Kasumi-1 (cell line): ENCODE measurements at regions not wholly inside any gene's neighbourhood (a gene's known extent, or its start where the extent isn't known, plus 50 kb on each side); places are given as distances from the start of the nearest gene placed in this dataset.
"Not testable (repeated sequence)": the region's sequence is repeated elsewhere in the genome, so short reads cannot be mapped to it uniquely, and the experiment has no call there.

Experiments
- DNase-seq, 2 experiments: peaks; one replicate each; lab custom pipeline; 2025; lab: John Stamatoyannopoulos, UW

DNA sequence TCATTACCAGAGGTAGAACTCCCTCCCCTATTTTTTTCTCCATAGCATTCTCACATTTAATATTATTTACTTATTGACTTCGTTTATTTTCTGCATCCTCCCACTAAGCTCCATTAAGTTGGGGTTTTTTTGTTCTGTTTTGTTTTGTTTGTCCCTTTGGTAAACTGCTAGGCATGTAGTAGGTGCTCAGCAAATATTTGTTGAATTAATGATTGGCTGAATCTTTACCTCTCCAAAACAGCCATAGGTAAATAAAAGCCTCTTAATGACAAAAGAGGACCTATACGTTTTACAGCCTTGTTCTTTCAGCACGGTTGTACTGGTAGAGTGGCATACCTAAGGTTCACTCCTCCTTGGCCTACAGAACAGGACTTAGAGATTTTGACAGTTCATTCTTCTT is 52.0 kb downstream of the PRORP start:
- DNase-seq: no peak

DNA sequence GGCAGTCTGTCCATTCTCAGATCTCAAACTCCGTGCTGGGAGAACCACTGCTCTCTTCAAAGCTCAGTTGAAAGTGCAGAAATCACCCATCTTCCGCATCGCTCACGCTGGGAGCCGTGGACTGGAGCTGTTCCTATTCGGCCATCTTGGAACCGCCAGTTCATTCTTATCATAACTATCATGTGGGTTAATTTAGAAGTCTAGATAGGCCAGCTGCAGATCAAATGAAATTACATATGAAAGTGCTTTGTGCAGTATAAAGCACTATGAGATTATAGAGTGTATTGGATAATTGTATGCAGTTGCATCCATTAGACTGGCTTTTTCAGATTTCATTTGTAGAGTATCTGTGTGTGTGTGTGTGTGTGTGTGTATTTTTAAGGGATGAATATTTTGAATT is 57.8 kb downstream of the PRORP start:
- no peak for DNase-seq

DNA sequence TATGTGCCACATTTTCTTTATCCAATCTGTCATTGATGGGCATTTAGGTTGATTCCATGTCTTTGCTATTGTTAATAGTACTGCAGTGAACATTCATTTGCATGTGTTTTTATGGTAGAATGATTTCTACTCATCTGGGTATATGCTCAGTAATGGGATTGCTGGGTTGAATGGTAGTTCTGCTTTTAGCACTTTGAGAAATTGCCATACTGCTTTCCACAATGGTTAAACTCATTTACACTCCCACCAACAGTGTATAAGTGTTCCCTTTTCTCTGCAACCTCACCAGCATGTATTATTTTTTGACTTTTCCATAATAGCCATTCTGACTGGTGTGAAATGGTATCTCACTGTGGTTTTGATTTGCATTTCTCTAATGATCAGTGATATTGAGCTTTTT is 62.5 kb downstream of the PRORP start:
- DNase-seq: not testable (repeated sequence)

DNA sequence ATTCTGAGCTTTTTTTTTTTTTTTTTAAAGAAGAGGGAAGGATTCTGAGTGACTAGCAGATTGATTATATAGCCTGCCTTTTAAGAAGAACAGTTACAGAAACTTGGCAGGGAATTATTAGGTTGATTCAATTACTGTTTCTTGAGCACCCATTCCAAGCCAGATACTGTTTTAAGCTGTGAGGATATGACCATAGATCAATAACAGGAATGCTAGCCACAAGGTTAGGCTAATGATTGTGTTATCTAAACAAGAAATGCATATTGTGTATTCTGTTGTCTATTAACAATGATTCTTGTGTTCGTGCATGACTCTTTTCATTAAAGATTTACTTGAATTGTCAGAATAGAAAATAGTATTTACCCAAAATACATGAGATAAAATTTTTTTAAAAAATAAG is 67.1 kb downstream of the PRORP start:
- no peak for DNase-seq

DNA sequence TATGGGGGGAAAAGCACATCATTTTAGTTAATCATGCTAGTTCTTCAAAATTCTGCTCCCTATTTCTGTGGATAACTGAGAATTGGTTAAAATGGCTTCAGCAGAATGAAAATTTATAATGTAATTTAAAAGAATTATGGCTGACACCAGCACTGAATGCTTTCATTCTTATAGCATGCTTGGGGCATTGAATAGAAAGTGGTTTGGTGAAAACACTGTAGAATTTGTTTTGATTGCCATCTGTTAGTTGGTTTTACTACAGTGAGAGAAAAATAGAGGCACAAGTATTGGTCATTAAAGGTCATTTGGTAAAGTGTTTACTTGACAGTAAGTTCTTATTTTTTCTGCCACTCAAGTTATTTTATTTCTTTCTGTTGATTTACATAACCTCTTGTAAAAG is 70.8 kb downstream of the PRORP start:
- DNase-seq: no peak

DNA sequence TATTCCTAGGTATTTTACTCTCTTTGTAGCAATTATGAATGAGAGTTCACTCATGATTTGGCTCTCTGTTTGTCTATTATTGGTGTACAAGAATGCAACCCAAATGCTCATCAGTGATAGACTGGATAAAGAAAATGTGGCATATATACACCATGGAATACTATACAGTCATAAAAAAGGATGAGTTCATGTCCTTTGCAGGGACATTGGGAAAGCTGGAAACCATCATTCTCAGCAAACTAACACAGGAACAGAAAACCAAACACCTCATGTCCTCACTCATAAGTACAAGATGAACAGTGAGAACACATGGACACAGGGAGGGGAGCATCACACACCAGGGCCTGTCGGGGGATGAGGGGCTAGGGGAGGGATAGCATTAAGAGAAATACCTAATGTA is 71.8 kb downstream of the PRORP start:
- not testable (repeated sequence) for DNase-seq

DNA sequence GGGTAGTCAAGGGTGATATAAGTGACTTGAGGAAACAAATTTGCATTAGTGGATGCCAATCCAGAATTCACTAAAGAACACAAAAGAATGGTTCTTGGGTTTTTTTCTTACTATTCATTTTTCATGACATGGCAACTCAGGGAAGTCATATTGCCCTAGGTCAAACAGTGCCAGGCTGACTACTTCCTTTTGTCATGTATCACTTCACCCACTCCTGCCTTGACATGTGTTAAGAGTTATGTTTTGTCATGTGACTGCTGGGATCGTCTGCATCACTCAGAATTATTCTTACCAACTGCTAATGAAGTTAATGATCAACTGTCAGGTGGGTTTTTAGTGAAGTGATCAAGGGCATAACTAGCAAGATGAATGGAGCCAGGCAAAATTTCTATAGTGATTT is 74.2 kb downstream of the PRORP start:
- DNase-seq: no peak

DNA sequence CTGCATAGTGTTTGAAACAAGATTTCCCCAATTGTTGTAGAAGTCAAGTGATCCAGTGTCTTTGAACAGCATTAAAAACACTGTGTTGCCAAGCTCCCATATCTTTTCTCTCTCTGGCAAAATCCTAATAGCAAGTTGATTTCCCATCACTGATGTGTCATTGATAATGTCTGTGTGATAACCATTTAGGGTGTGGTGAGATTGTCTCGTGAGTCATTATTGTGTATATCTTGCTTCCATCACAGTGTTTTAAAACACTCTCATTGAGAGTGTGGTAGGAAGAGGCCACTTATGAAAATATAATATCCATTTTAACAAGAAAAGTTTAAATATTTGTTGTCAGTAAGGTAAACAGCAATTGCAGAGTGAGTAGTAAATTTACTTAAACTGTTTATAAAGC is 74.7 kb downstream of the PRORP start:
- DNase-seq: no peak

DNA sequence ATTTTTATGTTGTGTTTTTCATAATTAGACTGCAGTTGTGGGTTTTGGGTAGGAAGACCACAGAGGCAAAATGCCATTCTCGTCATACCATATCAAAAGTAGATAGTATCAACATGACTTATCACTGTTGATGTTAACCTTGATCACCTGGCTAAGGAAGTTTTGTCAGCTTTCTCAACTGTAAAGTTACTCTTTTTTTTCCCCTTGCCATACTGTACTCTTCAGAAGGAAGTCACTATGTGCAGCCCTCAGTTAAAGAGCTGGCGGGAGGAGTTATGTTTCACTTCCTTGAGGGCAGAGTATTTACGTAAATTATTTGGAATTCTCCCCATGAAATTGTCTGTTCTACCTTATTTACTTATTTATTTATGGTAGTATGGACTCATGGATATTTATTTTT is 78.7 kb downstream of the PRORP start:
- peak in 1 of 2 experiments; percentile 5 for DNase-seq

DNA sequence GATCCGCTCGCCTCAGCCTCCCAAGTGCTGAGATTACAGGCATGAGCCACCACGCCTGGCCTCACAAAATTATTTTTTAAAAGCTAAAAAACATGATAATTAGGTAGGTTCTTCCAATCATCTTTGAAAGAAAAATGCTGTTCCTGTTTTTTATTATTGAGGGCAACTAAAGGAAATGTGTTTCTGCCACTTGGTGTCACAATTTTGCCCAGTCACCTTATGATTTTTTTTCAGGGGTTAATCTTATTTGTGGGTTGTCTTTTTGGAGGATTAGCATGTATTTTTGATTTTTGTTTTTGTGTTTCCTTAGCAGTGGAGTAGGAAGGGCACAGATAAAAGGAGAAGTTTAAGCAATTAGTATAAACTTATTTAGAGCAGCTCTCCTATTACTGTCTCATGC is 79.8 kb downstream of the PRORP start:
- peak; percentile 22 to 67 for DNase-seq

DNA sequence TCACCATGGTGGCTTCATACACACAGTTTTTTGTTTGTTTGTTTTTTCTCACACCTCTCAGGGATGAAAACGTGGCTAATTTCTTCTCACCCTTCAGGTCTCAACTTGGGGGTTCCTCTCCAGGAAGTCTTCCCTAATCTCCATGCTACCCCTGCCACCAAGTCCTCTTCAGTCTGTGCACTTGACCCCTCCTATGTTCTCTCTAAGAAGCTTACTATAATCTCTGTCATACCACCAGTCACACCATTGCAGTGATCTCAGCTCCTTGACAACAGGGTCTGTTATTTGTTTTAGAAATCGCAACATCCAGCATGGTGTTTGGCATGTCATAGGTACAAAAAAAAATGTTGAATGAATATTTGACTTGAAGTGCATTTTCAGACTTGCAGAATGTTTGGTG is 83.4 kb downstream of the PRORP start:
- no peak for DNase-seq

DNA sequence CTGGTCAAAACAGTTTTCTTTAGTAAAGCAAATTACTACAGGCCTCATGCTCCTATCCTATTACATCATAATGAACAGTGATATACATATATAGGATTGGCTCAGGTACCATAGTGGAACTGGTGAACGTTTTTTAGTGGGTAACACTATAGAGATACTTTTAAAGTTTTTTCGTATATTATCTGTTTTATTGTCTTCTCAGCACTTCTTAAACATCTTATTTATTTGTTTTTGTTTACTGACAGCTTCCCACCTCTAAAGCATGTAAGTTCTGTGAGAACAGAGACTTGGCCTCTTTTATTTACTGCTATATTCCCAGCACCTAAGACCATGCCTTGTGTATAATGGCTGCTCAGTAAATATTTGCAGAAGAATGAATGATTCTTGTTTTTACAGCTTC is 81.1 kb upstream of the PSMA6 start:
- no peak for DNase-seq

DNA sequence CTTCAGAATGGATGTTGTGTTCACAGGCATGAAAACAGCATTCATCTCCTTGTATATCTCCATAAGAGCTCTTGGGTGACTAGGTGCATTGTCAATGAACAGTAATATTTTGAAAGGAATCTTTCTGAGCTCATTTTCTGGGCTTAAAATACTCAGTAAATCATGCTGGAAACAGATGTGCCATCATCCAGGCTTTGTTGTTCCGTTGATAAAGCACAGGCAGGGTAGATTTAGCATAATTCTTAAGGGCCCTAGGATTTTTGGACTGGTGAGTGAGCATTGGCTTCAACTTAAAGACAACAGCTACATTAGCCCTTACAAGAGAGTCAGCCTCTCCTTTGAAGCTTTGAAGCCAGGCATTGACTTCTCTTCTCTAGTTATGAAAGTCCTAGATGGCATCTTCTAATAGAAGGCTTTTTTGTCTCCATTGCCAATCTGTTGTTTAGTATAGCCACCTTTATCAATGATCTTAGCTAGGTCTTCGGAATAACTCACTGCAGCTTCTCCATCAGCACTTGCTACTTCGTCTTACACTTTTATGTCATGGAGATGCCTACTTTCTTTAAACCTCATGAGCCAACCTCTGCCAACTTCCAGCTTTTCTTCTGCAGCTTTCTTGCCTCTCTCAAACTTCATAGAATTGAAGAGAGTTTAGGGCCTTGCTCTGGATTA is 79.6 kb upstream of the PSMA6 start:
- DNase-seq: no peak

DNA sequence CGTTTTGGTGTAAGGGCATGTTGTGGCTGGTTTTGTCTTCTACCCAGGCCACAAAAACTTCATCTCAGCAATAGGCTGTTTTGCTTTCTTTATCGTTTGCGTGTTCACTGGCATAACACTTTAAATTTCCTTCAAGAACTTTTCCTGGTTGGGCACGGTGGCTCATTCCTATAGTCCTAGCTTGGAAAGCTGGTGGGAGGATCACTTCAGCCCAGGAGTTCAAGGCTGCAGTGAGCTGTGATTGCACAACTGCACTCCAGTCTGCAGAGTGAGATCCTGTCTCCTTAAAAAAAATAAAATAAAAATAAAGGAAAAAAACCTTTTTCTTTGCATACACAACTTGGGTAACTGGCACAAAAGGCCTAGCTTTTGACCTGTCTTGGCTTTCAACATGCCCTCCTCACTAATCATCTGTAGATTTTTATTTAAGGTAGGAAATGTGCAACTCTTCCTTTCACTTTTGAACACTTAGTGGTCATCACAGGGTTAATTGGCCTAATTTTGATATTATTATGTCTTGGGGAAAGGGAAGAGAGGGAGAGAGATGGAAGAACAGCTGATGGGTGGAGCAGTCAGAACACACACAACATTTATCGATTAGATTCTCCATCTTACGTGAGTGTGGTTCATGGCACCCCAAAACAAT is 78.9 kb upstream of the PSMA6 start:
- no peak for DNase-seq

DNA sequence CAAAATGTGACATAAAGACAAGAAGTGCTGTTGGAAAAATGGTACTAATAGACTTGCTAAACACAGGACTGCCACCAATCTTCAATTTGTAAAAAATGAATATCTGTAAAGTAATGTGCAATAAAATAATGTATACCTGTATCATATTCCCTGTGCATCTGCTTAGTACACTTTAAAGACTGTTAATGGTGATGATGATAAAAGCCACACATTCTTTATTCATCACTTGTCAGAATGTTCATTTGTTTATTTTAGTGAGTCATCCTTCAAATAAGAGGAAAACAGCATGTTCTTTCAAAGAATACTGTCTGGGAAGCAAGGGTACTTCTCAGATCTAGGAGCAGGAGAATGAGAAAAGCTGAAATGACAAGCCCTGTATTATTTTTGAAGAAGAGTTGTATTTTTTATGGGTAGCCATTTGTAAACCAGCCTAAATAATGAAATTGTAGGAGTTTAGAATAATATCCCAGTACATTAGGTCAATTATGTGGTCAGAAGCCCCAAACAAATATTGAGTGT is 78.3 kb upstream of the PSMA6 start:
- no peak for DNase-seq

DNA sequence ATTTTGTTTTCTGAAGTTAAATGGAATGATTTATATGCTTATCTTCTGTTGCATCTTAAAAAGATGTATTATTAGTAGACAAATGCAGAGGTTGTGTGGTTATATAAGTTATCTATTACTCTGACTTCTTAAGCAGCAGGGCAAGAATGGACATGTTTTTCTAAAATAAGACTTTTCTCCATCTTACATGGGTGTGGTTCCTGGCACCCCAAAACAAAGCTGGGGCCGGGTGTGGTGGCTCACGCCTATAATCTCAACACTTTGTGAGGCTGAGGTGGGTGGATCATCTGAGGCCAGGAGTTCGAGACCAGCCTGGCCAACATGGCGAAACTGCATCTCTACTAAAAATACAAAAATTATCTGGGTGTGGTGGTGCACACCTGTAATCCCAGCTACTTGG is 77.8 kb upstream of the PSMA6 start:
- not testable (repeated sequence) for DNase-seq

DNA sequence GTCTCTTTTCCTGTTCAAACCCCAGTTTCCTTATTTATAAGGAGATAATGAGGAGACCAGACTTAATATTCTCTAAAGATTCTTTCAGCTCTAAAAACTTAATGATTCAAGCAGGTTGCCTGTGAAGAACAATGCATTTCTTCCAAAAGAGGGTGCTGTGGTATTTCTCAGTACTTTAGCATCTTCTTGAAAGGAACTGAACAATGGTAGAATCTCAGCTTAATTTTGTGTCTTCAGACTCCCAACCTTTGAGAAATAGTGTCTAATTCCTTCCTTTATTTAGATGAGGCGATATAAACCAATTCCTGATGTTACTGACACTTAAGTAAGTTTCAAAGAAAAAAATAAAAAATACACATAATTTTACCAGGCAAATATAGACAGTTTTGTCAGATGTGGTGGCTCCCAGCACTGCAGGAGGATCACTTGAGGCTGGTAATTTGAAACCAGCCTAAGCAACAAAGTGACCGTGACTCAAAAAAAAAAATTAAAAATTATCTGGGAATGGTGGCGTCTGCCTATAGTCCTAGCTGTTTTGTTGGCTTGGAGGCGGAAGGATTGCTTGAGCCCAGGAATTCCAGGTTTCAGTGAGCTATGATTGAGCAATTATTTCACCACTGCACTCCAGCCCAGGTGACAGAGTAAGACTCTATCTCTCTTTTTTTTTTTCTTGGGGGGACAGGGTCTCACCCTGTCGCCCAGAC is 76.9 kb upstream of the PSMA6 start:
- peak; percentile 31 to 47 for DNase-seq

DNA sequence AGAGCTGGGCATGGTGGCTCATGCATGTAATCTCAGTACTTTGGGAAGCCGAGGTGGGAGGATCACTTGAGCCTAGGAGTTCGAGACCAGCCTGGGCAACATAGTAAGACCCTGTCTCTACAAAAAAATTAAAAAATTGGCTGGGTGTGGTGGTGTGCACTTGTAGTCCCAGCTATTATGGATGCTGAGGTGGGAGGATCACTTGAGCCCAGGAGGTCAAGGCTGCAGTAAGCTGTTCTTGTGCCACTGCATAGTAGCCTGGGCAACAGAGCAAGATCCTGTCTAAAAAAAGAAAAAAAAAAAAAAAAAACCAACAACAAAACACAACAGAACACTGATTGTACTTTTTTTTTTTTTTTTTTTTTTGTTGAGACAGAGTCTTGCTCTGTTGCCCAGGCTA is 74.0 kb upstream of the PSMA6 start:
- DNase-seq: not testable (repeated sequence)

DNA sequence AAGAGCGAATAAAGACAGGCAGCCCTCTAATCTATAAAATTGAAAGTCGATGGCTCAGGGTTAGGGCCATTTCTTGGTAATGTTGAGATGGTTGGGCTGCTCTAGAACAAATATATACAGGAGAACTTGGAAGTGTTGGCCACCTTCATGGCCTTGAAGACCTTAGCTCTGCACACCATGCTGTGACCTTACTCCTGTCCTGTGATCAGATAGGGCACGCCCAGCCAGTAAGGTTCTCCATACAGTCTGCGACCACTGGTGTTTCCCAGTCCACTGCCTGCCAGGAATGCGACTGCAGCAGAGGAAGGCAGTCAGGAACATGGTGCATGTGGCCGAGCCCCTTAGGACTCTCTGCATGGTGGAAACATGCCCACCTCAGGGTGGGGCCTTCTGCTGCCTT is 73.2 kb upstream of the PSMA6 start:
- DNase-seq: no peak

DNA sequence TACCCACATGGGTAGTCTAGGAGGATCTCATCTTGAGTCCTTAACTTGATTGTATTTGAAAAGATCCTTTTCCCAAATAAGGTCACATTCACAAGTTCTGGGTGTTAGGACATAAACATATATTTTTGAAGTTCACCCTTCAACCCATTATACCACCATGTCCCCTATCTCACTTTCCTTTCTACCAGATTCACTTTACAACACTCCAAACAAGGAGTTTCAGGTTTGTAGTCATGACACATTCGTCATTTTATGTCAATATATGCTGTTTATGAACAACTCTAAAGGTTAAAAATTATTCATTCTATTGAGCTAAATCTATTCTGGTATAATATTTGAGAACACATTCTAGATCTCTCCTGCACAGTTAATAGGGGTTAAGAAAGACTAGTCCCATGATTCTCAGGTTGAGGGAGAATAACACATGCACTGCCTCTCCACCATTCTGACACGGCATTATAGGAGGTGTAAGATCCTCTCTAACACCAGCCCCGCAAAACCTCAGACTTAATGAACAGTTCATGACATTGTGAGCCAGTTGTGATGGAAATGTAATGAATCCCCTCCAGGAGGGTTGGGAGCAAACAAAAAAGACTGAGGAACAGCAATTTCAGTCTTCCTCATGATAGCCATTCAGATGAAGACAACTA is 72.0 kb upstream of the PSMA6 start:
- DNase-seq: no peak

DNA sequence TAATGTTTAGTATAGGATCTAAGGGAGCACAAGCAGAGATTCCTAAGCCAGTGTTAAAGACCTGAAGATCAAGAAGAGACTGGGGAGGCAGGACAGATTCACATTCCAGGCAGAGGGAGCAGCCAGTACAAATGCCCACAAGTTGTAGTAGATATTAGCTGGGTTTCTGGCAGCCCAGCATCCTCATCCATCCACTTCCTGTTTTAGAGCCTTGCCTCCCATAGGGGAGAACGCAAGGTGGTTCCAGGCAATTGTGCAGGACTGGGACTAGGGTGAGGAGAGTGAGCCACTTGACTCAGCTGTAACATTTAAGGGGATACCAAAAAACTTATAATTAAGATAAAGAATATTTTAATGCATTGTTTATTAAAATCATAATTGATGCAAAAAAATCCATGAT is 71.3 kb upstream of the PSMA6 start:
- no peak for DNase-seq

DNA sequence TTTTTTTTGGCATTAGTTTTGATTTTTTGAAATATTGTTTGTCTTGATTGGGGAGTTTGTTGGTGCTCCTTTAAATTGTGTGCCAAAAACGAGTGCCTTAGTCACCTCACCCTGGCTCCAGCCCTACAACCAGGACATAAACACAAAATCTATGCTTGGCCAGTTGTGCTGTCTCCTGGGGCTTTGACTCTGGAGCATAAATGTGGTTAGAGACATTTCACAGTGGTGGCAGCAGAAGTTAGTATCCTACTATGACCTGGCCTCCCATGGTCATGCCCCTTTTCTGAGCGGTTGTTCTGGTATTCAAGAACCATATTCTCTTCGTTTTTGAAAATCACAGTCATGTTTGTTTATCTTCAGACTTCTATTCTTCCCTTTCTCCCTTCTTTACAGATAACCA is 70.7 kb upstream of the PSMA6 start:
- DNase-seq: no peak

DNA sequence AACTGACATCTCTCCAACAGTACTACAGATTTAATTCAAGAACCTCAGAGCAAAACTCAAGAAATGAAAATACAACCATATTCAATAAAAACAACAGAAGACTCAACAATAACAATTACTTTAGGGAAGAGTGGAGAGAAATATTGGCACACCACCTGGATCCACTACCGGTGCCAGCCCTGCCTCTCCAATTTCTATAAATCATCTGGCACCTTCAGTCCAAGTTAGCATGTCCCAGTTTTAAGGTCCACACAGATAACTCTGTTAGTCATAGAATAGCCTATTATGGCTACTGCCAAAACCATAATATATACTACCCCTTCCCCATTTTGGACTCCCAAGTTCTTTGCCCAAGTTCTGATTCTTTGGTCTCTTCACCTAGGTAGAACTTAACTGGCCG is 69.9 kb upstream of the PSMA6 start:
- DNase-seq: no peak
